Thymus (tissue), 11 donors: ENCODE measurements at regions not wholly inside any gene's neighbourhood (a gene's known extent, or its start where the extent isn't known, plus 50 kb on each side); places are given as distances from the start of the nearest gene placed in this dataset.

ENCODE experiments used
- DNase-seq, 9 donors: peaks; one replicate each; pipeline ENCODE4 v3.0.0-alpha.2; 2013; ENCODE audit warnings: low spot score in 9 of 9, low read depth in 6 of 9, missing footprints in 1 of 9
- H3K27ac ChIP-seq, 2 donors: one replicate each; pipeline ENCODE4 v1.5.1; 2013; ENCODE audit warnings: control low read depth in 1 of 2, low read depth in 1 of 2, low read length in 1 of 2, mild to moderate bottlenecking in 1 of 2, moderate library complexity in 1 of 2
- H3K27me3 ChIP-seq, 2 donors: one replicate each; pipeline ENCODE4 v1.5.1; 2013; ENCODE audit warnings: low read length in 1 of 2; ENCODE audit not compliant: control insufficient read depth in 2 of 2, insufficient read depth in 1 of 2
- H3K36me3 ChIP-seq, 2 donors: one replicate each; pipeline ENCODE4 v1.5.1; 2013; ENCODE audit warnings: low read length in 1 of 2, mild to moderate bottlenecking in 1 of 2, moderate library complexity in 1 of 2; ENCODE audit not compliant: control insufficient read depth in 2 of 2, insufficient read depth in 2 of 2
- H3K4me1 ChIP-seq, 2 donors: one replicate each; pipeline ENCODE4 v1.5.1; 2013; ENCODE audit warnings: low read length in 2 of 2; ENCODE audit not compliant: control insufficient read depth in 2 of 2, insufficient read depth in 2 of 2
- H3K4me3 ChIP-seq, 2 donors: one replicate each; pipeline ENCODE4 v1.5.1; 2013; ENCODE audit warnings: low read length in 2 of 2, control low read depth in 1 of 2, mild to moderate bottlenecking in 1 of 2
- H3K9me3 ChIP-seq, 2 donors: one replicate each; pipeline ENCODE4 v1.5.1; 2013; ENCODE audit warnings: low read length in 1 of 2, mild to moderate bottlenecking in 1 of 2; ENCODE audit not compliant: control insufficient read depth in 2 of 2, insufficient read depth in 1 of 2
- WGBS: extraction: QIAGEN DNeasy Blood & Tissue Kit; methylation state at CpG from one replicate; pipeline ENCODE4 v1.1.7; 2013; 5-methylcytosine and 5-hydroxymethylcytosine counted together
- donor health status: healthy.

DNA sequence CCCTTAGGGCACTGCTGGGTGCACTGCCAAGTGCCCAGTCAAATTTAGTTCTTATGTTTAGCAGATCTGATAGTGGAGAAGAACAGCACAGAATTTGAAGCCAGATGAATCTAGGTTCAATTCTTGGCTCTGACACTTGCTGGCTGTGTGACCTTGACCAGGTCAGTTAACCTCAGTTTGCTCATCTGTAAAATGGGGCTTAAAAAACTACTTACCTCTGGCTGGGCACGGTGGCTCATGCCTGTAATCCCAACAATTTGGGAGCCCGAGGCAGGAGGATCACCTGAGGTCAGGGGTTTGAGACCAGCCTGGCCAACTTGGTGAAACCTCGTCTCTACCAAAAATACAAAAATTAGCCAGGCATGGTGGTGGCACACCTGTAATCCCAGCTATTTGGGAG is 49.9 kb upstream of the MLN start:
- no peak for DNase-seq
- WGBS: 94% methylated on average over 3 of the region's 3 CpGs
- Histone ChIP-seq H3K36me3 (no peaks in the 10 kb centered on the region), H3K4me1 (peaks cover 15 to 37% of the 10 kb centered on the region in 2 donors), H3K9me3 (no peaks in the 10 kb centered on the region), H3K27ac (no peak overlapping the region), H3K4me3 (no peak overlapping the region), H3K27me3 (peaks cover 5 to 87% of the 10 kb centered on the region in 2 donors)
